ENCODE measurements at regions not wholly inside any gene's neighbourhood (a gene's known extent, or its start where the extent isn't known, plus 50 kb on each side); places are given as distances from the start of the nearest gene placed in this dataset.
"Not testable (repeated sequence)": the region's sequence is repeated elsewhere in the genome, so short reads cannot be mapped to it uniquely, and the experiment has no call there.

DNA sequence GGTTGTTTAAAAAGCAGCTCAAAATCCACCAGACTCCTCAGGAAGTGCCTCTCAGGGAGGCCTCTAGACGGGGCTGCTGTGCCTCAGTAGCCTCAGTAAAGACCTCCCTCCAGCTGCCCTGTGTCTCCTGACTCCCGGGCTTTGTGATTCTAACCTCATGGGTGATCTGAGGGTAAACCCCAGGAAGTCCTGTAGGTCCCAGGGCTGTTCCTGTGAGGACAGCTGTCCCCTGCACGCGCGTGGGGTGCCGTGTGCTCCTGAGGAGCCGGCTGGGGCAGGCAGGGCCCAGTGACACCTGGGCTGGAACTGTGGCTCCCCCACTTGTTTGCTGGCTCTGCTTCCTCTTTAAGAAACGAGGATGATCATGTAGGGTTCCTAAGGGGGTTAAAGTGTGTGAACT is 359.9 kb downstream of the BCL2L11 start:
- POLR2A ChIA-PET; H3K4me1 ChIP-seq (ENCODE audit: control insufficient read depth, insufficient read depth, low read length); H3K4me3 ChIP-seq (ENCODE audit: low read depth in 2 of 2, low read length in 2 of 2); DNase-seq (ENCODE audit: low read depth, low spot score); H3K27me3 ChIP-seq (ENCODE audit: control insufficient read depth, insufficient read depth, low read length); H3K36me3 ChIP-seq (ENCODE audit: control insufficient read depth, insufficient read depth, low read length); intact Hi-C loops (cut with micrococcal nuclease; ENCODE audit: unreplicated experiment); BruUV-seq (replicated peaks); H3K9me3 ChIP-seq (ENCODE audit: control insufficient read depth, insufficient read depth, low read depth, low read length); ATAC-seq; in situ Hi-C loops (cut with HindIII; ENCODE audit: low pct_unique_long_range_greater_than_20kb, low sequenced_read_pairs); CTCF ChIA-PET: not testable (repeated sequence)
- H3K27ac ChIP-seq (ENCODE audit: low read length), result peak overlapping the region; percentile 39; the same call in 1 of the 2 replicates

DNA sequence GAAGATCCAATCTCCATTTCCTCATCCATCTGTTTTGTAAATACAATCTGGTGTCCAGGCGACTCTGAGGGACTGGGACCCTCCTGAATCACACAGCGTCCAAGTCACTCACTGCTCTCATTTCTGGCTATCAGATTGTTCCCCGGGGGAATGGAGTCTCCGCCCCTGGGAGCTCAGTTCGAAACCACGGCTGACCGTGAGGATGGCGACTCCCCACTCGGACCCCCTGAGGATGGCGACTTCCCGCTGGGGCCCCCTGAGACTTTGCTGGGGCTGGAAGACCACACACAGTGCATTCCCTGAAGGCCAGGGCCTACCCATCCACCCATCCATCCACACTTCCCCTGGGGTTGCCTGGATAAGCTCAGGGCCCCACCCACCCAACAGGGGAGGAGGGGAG is 360.5 kb downstream of the BCL2L11 start:
- DNase-seq (ENCODE audit: low read depth, low spot score); CTCF ChIA-PET; H3K27ac ChIP-seq (ENCODE audit: low read length); H3K4me1 ChIP-seq (ENCODE audit: control insufficient read depth, insufficient read depth, low read length); H3K9me3 ChIP-seq (ENCODE audit: control insufficient read depth, insufficient read depth, low read depth, low read length); POLR2A ChIA-PET; H3K27me3 ChIP-seq (ENCODE audit: control insufficient read depth, insufficient read depth, low read length); in situ Hi-C loops (cut with HindIII; ENCODE audit: low pct_unique_long_range_greater_than_20kb, low sequenced_read_pairs); H3K4me3 ChIP-seq (ENCODE audit: low read depth in 2 of 2, low read length in 2 of 2); ATAC-seq; intact Hi-C loops (cut with micrococcal nuclease; ENCODE audit: unreplicated experiment); H3K36me3 ChIP-seq (ENCODE audit: control insufficient read depth, insufficient read depth, low read length); BruUV-seq (replicated peaks): not testable (repeated sequence)

DNA sequence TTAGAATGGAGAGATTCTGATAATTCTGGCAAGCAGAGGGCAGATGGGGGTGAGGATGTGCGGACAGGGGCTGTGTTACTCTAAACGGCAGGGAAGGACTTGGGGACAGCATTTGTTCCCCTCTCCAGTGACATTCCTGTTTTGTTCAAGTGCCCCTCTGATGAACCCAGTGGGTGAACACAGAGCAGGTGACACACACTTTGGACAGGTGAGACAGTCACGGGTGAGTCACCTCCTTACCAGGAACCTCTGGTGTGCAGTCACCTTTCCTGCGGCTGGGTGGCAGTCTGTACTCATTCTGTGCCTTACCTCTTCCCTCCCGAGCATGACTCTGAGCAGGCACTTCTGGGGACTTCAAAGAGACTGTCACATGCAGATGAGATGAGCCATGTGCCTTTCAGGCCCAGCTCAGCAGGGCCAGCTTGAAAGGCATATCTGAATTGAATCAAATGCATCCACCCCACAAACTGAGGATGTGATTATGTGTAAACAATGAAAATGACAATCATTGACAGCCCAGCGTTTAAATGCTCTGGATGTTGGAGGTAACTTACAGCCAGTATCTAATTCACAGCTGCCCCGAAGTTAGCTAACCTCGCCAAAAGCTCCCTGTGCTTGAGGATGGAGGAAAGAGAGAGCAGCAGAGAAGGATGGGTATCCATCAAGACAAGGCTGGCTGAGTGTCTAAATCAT is 362.4 kb downstream of the BCL2L11 start:
- DNase-seq (ENCODE audit: low read depth, low spot score); CTCF ChIA-PET; H3K36me3 ChIP-seq (ENCODE audit: control insufficient read depth, insufficient read depth, low read length); BruUV-seq (replicated peaks); POLR2A ChIA-PET; H3K4me1 ChIP-seq (ENCODE audit: control insufficient read depth, insufficient read depth, low read length); in situ Hi-C loops (cut with HindIII; ENCODE audit: low pct_unique_long_range_greater_than_20kb, low sequenced_read_pairs); intact Hi-C loops (cut with micrococcal nuclease; ENCODE audit: unreplicated experiment); H3K4me3 ChIP-seq (ENCODE audit: low read depth in 2 of 2, low read length in 2 of 2); H3K27ac ChIP-seq (ENCODE audit: low read length); H3K27me3 ChIP-seq (ENCODE audit: control insufficient read depth, insufficient read depth, low read length); H3K9me3 ChIP-seq (ENCODE audit: control insufficient read depth, insufficient read depth, low read depth, low read length): not testable (repeated sequence)
- ATAC-seq, result peak; percentile 76

DNA sequence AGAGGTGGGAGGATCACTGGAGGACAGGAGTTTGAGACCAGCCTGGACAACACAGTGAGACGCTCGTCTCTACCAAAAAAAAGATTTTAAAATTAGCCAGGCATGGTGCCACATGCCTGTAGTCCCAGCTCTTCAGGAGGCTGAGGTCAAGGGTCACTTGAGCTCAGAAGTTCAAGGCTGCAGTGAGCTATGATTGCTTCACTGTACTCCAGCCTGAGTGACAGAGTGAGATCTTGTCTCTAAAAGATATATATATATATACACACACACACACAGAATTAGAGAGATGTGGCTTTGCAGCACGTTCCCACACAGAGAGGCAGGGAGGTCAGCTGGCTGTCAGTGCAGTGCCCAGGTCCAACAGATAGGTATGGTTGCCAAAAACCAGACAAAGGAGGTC is 363.4 kb downstream of the BCL2L11 start:
- intact Hi-C loops (cut with micrococcal nuclease; ENCODE audit: unreplicated experiment); POLR2A ChIA-PET; DNase-seq (ENCODE audit: low read depth, low spot score); ATAC-seq; H3K4me1 ChIP-seq (ENCODE audit: control insufficient read depth, insufficient read depth, low read length); H3K4me3 ChIP-seq (ENCODE audit: low read depth in 2 of 2, low read length in 2 of 2); BruUV-seq (replicated peaks); in situ Hi-C loops (cut with HindIII; ENCODE audit: low pct_unique_long_range_greater_than_20kb, low sequenced_read_pairs); H3K27ac ChIP-seq (ENCODE audit: low read length); H3K36me3 ChIP-seq (ENCODE audit: control insufficient read depth, insufficient read depth, low read length); H3K9me3 ChIP-seq (ENCODE audit: control insufficient read depth, insufficient read depth, low read depth, low read length); H3K27me3 ChIP-seq (ENCODE audit: control insufficient read depth, insufficient read depth, low read length): not testable (repeated sequence)
- CTCF ChIA-PET, result interaction anchor here (0.7 kb wide), 1 partner anchor 208 kb away, joined by 8 read pairs; no protein-coding TSS in a partner anchor

- H3K27ac ChIP-seq (ENCODE audit: low read length); intact Hi-C loops (cut with micrococcal nuclease; ENCODE audit: unreplicated experiment); POLR2A ChIA-PET; DNase-seq (ENCODE audit: low read depth, low spot score); H3K9me3 ChIP-seq (ENCODE audit: control insufficient read depth, insufficient read depth, low read depth, low read length); H3K27me3 ChIP-seq (ENCODE audit: control insufficient read depth, insufficient read depth, low read length); H3K4me3 ChIP-seq (ENCODE audit: low read depth in 2 of 2, low read length in 2 of 2); CTCF ChIA-PET; H3K4me1 ChIP-seq (ENCODE audit: control insufficient read depth, insufficient read depth, low read length); in situ Hi-C loops (cut with HindIII; ENCODE audit: low pct_unique_long_range_greater_than_20kb, low sequenced_read_pairs); BruUV-seq (replicated peaks); H3K36me3 ChIP-seq (ENCODE audit: control insufficient read depth, insufficient read depth, low read length); ATAC-seq: not testable (repeated sequence)
Measured at GRCh38 chr2:111485895-111486294, 365.2 kb downstream of the BCL2L11 start.

- H3K27ac ChIP-seq (ENCODE audit: low read length); ATAC-seq; H3K27me3 ChIP-seq (ENCODE audit: control insufficient read depth, insufficient read depth, low read length); DNase-seq (ENCODE audit: low read depth, low spot score); intact Hi-C loops (cut with micrococcal nuclease; ENCODE audit: unreplicated experiment); H3K4me3 ChIP-seq (ENCODE audit: low read depth in 2 of 2, low read length in 2 of 2); CTCF ChIA-PET; in situ Hi-C loops (cut with HindIII; ENCODE audit: low pct_unique_long_range_greater_than_20kb, low sequenced_read_pairs); H3K4me1 ChIP-seq (ENCODE audit: control insufficient read depth, insufficient read depth, low read length); H3K36me3 ChIP-seq (ENCODE audit: control insufficient read depth, insufficient read depth, low read length); H3K9me3 ChIP-seq (ENCODE audit: control insufficient read depth, insufficient read depth, low read depth, low read length); POLR2A ChIA-PET; BruUV-seq (replicated peaks): not testable (repeated sequence)
Measured at GRCh38 chr2:111488451-111488850, 367.7 kb downstream of the BCL2L11 start.

DNA sequence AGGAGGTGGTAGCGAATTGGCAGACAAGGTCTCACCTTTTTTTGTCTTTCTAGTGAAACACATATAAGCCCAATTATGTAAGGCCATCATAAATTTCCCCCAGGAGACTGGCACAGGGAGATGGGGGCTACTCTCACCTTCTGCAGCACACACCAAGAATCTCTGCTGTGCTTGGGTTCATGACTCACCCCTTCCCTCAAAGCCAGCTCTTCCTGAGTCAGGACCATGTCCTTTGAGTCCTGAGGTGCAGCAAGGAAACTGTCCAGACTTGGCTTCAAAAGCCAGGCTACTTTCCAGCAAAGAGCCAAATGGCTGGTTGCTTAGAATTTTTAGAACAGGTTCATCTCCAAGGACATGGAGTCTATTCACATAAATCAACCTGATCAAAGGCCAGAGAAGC is 368.7 kb downstream of the BCL2L11 start:
- ATAC-seq, result 0 out of 2 replicates have a peak, but pooled peaks have one; percentile 31
- CTCF ChIA-PET; H3K4me3 ChIP-seq (ENCODE audit: low read depth in 2 of 2, low read length in 2 of 2); H3K27me3 ChIP-seq (ENCODE audit: control insufficient read depth, insufficient read depth, low read length); H3K4me1 ChIP-seq (ENCODE audit: control insufficient read depth, insufficient read depth, low read length); intact Hi-C loops (cut with micrococcal nuclease; ENCODE audit: unreplicated experiment); H3K9me3 ChIP-seq (ENCODE audit: control insufficient read depth, insufficient read depth, low read depth, low read length); POLR2A ChIA-PET; H3K36me3 ChIP-seq (ENCODE audit: control insufficient read depth, insufficient read depth, low read length); H3K27ac ChIP-seq (ENCODE audit: low read length); DNase-seq (ENCODE audit: low read depth, low spot score); BruUV-seq (replicated peaks); in situ Hi-C loops (cut with HindIII; ENCODE audit: low pct_unique_long_range_greater_than_20kb, low sequenced_read_pairs): not testable (repeated sequence)

DNA sequence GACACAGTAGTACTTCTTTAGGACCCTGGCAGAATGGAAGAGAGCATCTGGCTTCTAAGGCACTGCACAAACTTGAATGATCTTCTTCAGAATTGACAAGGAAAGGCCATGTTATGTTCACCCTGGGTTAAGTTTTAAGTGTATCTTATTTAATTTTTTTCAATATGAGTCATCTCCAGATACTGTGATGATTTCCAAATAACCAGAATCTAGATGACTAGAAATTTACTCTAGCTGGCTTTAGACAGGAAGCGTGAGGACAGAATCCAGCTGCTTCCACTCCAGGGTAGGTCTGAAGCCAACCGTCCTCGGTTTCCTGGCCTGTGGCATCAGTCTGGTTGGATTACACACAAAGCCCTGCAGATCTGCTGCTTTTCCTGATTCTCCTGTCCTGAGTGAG is 370.5 kb downstream of the BCL2L11 start:
- H3K27me3 ChIP-seq (ENCODE audit: control insufficient read depth, insufficient read depth, low read length); H3K9me3 ChIP-seq (ENCODE audit: control insufficient read depth, insufficient read depth, low read depth, low read length); intact Hi-C loops (cut with micrococcal nuclease; ENCODE audit: unreplicated experiment); ATAC-seq; H3K27ac ChIP-seq (ENCODE audit: low read length); CTCF ChIA-PET; H3K4me1 ChIP-seq (ENCODE audit: control insufficient read depth, insufficient read depth, low read length); POLR2A ChIA-PET; BruUV-seq (replicated peaks); in situ Hi-C loops (cut with HindIII; ENCODE audit: low pct_unique_long_range_greater_than_20kb, low sequenced_read_pairs); H3K4me3 ChIP-seq (ENCODE audit: low read depth in 2 of 2, low read length in 2 of 2); H3K36me3 ChIP-seq (ENCODE audit: control insufficient read depth, insufficient read depth, low read length); DNase-seq (ENCODE audit: low read depth, low spot score): not testable (repeated sequence)
